HepG2 (cell line): ENCODE measurements at regions not wholly inside any gene's neighbourhood (a gene's known extent, or its start where the extent isn't known, plus 50 kb on each side); places are given as distances from the start of the nearest gene placed in this dataset.

Experiments
- BHLHE40 ChIP-seq: IDR thresholded peaks from 2 replicates; pipeline ENCODE4 v1.6.1; 2011; ENCODE audit warnings: low read length, improper control_type of control experiment
- LCORL ChIP-seq, 2 experiments: fragments of 450-650 bp in 1 of 2; sonication (generic) in 1 of 2; formaldehyde crosslinking in 1 of 2; IDR thresholded peaks; 2 replicates each; pipeline versions ENCODE4 v1.5.0 to v1.6.1; 2017 to 2020; ENCODE audit warnings: antibody characterized with exemption in 1 of 2, missing genetic modification reagents in 1 of 2
- POLR2AphosphoS2 ChIP-seq: IDR thresholded peaks from 2 replicates; pipeline ENCODE4 v1.6.1; 2011; ENCODE audit warnings: low read depth, low read length, improper control_type of control experiment
- ZNF460 ChIP-seq: sonication (generic); formaldehyde crosslinking; IDR thresholded peaks from 2 replicates; pipeline ENCODE4 v1.5.1; 2020; ENCODE audit warnings: missing genetic modification reagents, mild to moderate bottlenecking, borderline replicate concordance
- TF ChIP-seq, protein P1 (sequence below): sonication (generic); formaldehyde crosslinking; IDR thresholded peaks from 2 replicates; pipeline ENCODE4 v1.4.0; 2020; ENCODE audit warnings: missing genetic modification reagents

DNA sequence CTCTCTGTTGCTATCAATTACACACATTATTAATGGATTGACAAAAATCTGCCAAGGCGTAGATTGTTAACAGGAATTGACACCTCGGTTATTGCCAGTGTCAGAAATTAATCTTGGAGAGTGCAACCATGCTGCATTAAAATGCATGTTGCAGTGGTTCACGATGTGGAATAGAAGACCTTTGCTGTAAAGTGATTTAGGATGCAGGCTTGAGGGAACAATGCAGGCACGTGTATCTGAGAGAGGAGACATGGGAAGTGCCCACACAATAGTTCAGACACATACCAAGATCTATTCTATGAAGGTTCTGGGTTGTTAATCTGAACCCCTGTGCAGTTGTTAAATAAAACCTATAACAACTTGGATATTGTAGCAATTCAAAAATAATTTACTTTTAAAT, 1032.8 kb upstream of the CDH8 start:
- TF ChIP-seq POLR2AphosphoS2 (no peak), ZNF460 (no peak), LCORL (IDR thresholded peaks at IDR 0.05) (no peak), LCORL (CRISPR knock-in tag; IDR thresholded peaks at IDR 0.05) (no peak), BHLHE40 (no peak)
- TF ChIP-seq, protein P1, sequence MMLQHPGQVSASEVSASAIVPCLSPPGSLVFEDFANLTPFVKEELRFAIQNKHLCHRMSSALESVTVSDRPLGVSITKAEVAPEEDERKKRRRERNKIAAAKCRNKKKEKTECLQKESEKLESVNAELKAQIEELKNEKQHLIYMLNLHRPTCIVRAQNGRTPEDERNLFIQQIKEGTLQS (CRISPR knock-in tag), result no peak
